ENCODE measurements at regions not wholly inside any gene's neighbourhood (a gene's known extent, or its start where the extent isn't known, plus 50 kb on each side); places are given as distances from the start of the nearest gene placed in this dataset.

- no peak for TF ChIP-seq EZH2 (IDR thresholded peaks at IDR 0.05; ENCODE audit: borderline replicate concordance, low read depth, low read length, poor library complexity, severe bottlenecking)
- TF ChIP-seq, protein P1, sequence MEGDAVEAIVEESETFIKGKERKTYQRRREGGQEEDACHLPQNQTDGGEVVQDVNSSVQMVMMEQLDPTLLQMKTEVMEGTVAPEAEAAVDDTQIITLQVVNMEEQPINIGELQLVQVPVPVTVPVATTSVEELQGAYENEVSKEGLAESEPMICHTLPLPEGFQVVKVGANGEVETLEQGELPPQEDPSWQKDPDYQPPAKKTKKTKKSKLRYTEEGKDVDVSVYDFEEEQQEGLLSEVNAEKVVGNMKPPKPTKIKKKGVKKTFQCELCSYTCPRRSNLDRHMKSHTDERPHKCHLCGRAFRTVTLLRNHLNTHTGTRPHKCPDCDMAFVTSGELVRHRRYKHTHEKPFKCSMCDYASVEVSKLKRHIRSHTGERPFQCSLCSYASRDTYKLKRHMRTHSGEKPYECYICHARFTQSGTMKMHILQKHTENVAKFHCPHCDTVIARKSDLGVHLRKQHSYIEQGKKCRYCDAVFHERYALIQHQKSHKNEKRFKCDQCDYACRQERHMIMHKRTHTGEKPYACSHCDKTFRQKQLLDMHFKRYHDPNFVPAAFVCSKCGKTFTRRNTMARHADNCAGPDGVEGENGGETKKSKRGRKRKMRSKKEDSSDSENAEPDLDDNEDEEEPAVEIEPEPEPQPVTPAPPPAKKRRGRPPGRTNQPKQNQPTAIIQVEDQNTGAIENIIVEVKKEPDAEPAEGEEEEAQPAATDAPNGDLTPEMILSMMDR (conservative IDR thresholded peaks at IDR 0.05; ENCODE audit: low read depth, low read length): no peak
These were observed 69.7 kb downstream of the PEX11G start for GRCh38 chr19:7419153-7419552.

Measured in A673 (cell line).